DMS153 (cell line): ENCODE measurements at regions not wholly inside any gene's neighbourhood (a gene's known extent, or its start where the extent isn't known, plus 50 kb on each side); places are given as distances from the start of the nearest gene placed in this dataset.

Source experiments
- DNase-seq: peaks from one replicate; lab custom pipeline; 2025; lab: John Stamatoyannopoulos, UW

GRCh38 chr11:19560156-19560555 is 152.5 kb upstream of the NAV2 start:
- no peak for DNase-seq

- DNase-seq: no peak
These were observed 152.9 kb upstream of the NAV2 start for GRCh38 chr11:19559746-19560145.

GRCh38 chr11:19558189-19558986 is 154.2 kb upstream of the NAV2 start:
- peak; percentile 59 for DNase-seq

GRCh38 chr11:19557720-19558140 is 154.9 kb upstream of the NAV2 start:
- peak; percentile 26 for DNase-seq

- no peak for DNase-seq
These were observed 155.5 kb upstream of the NAV2 start for GRCh38 chr11:19557185-19557584.

- no peak for DNase-seq
These were observed 157.4 kb upstream of the NAV2 start for GRCh38 chr11:19555266-19555665.

GRCh38 chr11:19553683-19554333 is 158.8 kb upstream of the NAV2 start:
- DNase-seq: peak; percentile 64

GRCh38 chr11:19552656-19553260 is 159.9 kb upstream of the NAV2 start:
- no peak for DNase-seq

GRCh38 chr11:19552161-19552560 is 160.5 kb upstream of the NAV2 start:
- no peak for DNase-seq

GRCh38 chr11:19551457-19551856 is 161.2 kb upstream of the NAV2 start:
- no peak for DNase-seq

GRCh38 chr11:19547044-19547443 is 165.6 kb upstream of the NAV2 start:
- DNase-seq: no peak

- no peak for DNase-seq
These were observed 166.3 kb upstream of the NAV2 start for GRCh38 chr11:19546325-19546724.

- DNase-seq: no peak
These were observed 171.1 kb upstream of the NAV2 start for GRCh38 chr11:19541521-19542049.

- no peak for DNase-seq
These were observed 172.8 kb upstream of the NAV2 start for GRCh38 chr11:19539861-19540260.

- no peak for DNase-seq
These were observed 174.7 kb upstream of the NAV2 start for GRCh38 chr11:19537803-19538453.

GRCh38 chr11:19536131-19536530 is 176.5 kb upstream of the NAV2 start:
- DNase-seq: no peak

GRCh38 chr11:19530505-19530904 is 182.1 kb upstream of the NAV2 start:
- DNase-seq: no peak

GRCh38 chr11:19526119-19526518 is 186.5 kb upstream of the NAV2 start:
- no peak for DNase-seq

- DNase-seq: no peak
These were observed 186.9 kb upstream of the NAV2 start for GRCh38 chr11:19525714-19526113.

- no peak for DNase-seq
These were observed 187.4 kb upstream of the NAV2 start for GRCh38 chr11:19525276-19525675.

GRCh38 chr11:19524171-19524671 is 188.4 kb upstream of the NAV2 start:
- DNase-seq: no peak

GRCh38 chr11:19520681-19521080 is 192.0 kb upstream of the NAV2 start:
- DNase-seq: no peak
